C4-2B (cell line): ENCODE measurements at regions not wholly inside any gene's neighbourhood (a gene's known extent, or its start where the extent isn't known, plus 50 kb on each side); places are given as distances from the start of the nearest gene placed in this dataset.

Source experiments
- CTCF ChIP-seq: fragments of 450-650 bp; conservative IDR thresholded peaks from 2 replicates; pipeline ENCODE4 v1.5.1; 2017; ENCODE audit warnings: mild to moderate bottlenecking
- ZFX ChIP-seq: fragments of 450-650 bp; IDR thresholded peaks from 2 replicates; pipeline ENCODE4 v1.6.1; 2017

GRCh38 chr5:15064396-15064795 is 192.8 kb upstream of the ANKH start:
- no peak for TF ChIP-seq CTCF
- no peak for TF ChIP-seq ZFX
